Loucy (cell line): ENCODE measurements at regions not wholly inside any gene's neighbourhood (a gene's known extent, or its start where the extent isn't known, plus 50 kb on each side); places are given as distances from the start of the nearest gene placed in this dataset.
"Not testable (repeated sequence)": the region's sequence is repeated elsewhere in the genome, so short reads cannot be mapped to it uniquely, and the experiment has no call there.

ENCODE experiments used
- EZH2phosphoT487 ChIP-seq: fragments of 200-600 bp; IDR thresholded peaks from 2 replicates; pipeline ENCODE4 v1.6.1; 2018; ENCODE audit warnings: antibody characterized with exemption, mild to moderate bottlenecking, moderate library complexity, borderline replicate concordance
- TF ChIP-seq, protein P1 (sequence below): fragments of 200-600 bp; sonication (generic); conservative IDR thresholded peaks from 2 replicates; pipeline ENCODE4 v1.5.1; 2014; ENCODE audit warnings: mild to moderate bottlenecking, antibody characterized with exemption, low read length

DNA sequence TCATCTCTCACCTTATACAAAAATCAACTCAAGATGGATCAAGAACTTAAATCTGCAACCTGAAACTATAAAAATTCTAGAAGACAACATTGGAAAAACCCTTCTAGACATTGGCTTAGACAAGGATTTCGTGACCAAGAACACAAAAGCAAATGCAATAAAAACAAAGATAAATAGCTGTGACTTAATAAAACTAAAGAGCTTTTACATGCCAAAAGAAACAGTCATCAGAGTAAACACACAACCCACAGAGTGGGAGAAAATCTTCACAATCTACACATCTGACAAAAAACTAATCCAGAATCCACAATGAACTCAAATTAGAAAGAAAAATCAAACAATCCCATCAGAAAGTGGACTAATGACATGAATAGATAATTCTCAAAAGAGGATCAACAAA is 532.4 kb downstream of the KIF20B start:
- TF ChIP-seq, protein P1, sequence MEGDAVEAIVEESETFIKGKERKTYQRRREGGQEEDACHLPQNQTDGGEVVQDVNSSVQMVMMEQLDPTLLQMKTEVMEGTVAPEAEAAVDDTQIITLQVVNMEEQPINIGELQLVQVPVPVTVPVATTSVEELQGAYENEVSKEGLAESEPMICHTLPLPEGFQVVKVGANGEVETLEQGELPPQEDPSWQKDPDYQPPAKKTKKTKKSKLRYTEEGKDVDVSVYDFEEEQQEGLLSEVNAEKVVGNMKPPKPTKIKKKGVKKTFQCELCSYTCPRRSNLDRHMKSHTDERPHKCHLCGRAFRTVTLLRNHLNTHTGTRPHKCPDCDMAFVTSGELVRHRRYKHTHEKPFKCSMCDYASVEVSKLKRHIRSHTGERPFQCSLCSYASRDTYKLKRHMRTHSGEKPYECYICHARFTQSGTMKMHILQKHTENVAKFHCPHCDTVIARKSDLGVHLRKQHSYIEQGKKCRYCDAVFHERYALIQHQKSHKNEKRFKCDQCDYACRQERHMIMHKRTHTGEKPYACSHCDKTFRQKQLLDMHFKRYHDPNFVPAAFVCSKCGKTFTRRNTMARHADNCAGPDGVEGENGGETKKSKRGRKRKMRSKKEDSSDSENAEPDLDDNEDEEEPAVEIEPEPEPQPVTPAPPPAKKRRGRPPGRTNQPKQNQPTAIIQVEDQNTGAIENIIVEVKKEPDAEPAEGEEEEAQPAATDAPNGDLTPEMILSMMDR, result not testable (repeated sequence)
- TF ChIP-seq EZH2phosphoT487, result not testable (repeated sequence)
